ENCODE measurements at regions not wholly inside any gene's neighbourhood (a gene's known extent, or its start where the extent isn't known, plus 50 kb on each side); places are given as distances from the start of the nearest gene placed in this dataset.

DNA sequence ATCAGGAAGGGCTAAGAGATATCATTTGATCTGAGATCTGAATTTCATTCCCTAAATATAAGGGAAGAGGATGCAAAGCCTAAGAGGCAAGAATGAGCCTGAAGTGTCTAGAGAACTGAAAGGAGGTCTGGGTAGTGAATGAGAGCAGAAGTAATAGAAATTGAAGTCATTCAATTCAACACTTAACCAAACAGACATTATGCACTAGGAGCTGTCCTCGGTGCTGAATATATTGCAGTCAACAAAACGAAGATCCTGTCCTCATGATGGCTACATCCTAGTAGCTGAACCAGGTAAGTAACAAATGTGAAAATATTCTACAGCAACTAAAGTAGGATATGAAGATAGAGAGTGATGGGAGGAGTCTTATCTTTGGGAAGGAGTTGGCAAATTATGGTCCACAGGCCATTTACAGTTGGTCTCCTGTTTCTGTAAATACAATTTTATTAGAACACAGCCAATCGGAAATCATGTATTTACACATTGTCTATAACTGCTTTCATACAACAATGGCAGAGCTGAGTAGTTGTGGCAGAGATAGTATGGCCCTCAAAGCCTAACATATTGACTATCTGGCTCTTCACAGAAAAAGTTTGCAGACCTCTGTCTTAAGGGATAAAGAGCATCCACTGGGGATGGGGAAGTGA is 192.9 kb upstream of the CADPS start:
- no peak overlapping the region for H3K4me3 ChIP-seq
- H3K36me3 ChIP-seq, result no peaks in the 10 kb centered on the region
- H3K27me3 ChIP-seq, result no peaks in the 10 kb centered on the region
- no peak for TF ChIP-seq POLR2A (IDR thresholded peaks at IDR 0.05)
- TF ChIP-seq, protein P1, sequence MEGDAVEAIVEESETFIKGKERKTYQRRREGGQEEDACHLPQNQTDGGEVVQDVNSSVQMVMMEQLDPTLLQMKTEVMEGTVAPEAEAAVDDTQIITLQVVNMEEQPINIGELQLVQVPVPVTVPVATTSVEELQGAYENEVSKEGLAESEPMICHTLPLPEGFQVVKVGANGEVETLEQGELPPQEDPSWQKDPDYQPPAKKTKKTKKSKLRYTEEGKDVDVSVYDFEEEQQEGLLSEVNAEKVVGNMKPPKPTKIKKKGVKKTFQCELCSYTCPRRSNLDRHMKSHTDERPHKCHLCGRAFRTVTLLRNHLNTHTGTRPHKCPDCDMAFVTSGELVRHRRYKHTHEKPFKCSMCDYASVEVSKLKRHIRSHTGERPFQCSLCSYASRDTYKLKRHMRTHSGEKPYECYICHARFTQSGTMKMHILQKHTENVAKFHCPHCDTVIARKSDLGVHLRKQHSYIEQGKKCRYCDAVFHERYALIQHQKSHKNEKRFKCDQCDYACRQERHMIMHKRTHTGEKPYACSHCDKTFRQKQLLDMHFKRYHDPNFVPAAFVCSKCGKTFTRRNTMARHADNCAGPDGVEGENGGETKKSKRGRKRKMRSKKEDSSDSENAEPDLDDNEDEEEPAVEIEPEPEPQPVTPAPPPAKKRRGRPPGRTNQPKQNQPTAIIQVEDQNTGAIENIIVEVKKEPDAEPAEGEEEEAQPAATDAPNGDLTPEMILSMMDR (IDR thresholded peaks at IDR 0.05), result no peak
- DNase-seq (no peak), ATAC-seq (peak in 2 of 4 donors; percentile 34 to 38)
- H3K9me3 ChIP-seq, result no peaks in the 10 kb centered on the region
- intact Hi-C loops (cut with DNase I), result no loop called here
- H3K4me1 ChIP-seq, result no peaks in the 10 kb centered on the region
- WGBS (ENCODE audit: insufficient coverage, low coverage, low lambda C conversion rate, missing lambda C conversion rate), result 21% methylated on average over 3 of the region's 3 CpGs
- no peak overlapping the region for H3K27ac ChIP-seq

DNA sequence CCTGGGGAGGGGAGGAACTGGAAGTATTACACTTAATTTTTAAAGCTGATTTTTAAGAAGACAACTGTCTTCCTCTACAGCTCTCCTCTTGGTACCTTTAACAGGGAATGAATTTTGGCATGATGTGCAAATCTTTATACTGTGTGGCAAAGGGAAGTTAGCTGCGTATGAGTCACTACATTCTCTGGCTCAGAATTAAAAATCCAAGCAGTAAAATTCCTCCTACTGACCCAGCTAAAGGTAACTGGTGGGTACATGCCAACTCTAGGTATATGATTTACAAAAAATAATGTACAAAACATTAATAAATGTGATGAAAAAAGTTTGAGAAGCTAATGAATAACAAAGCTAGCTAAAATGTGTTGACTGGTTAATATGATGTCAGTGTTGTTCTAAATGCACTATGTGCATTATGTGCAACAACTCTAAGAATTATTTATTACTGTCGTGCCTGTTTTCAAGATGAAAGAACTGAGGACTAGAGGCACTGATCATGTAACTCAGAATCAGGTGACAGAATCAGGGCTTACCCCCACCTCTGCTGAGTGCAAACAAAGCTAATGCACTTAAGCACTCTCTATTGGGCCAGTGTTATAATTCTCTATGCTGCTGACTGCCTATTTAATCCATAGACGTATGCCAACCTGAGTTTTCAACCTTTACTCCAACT is 194.7 kb upstream of the CADPS start:
- TF ChIP-seq POLR2A (IDR thresholded peaks at IDR 0.05), result no peak
- TF ChIP-seq, protein P1 (IDR thresholded peaks at IDR 0.05), result no peak
- WGBS (ENCODE audit: insufficient coverage, low coverage, low lambda C conversion rate, missing lambda C conversion rate), result 36% methylated on average over 3 of the region's 3 CpGs
- Histone ChIP-seq H3K4me1 (no peaks in the 10 kb centered on the region), H3K9me3 (no peaks in the 10 kb centered on the region), H3K27me3 (no peaks in the 10 kb centered on the region), H3K27ac (no peak overlapping the region), H3K36me3 (no peaks in the 10 kb centered on the region), H3K4me3 (no peak overlapping the region)
- no peak for ATAC-seq
- intact Hi-C loops (cut with DNase I), result no loop called here
- no peak for DNase-seq

DNA sequence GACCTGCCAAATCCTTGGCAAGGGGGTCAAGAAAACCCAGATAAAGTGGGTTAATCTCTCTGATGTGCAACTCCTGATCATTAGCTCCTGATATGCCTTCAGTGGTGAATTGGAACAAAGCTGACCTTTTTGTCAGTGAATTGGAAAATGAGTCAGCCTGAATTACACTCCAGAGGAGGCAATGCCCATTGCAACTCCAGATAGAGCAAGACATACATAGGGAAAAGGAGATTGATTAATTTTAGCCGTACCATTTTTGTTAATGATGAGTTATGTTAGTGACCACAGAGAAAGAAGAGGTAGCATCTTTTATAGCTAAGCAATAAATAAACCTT is 195.2 kb upstream of the CADPS start:
- Histone ChIP-seq H3K4me3 (no peak overlapping the region), H3K4me1 (no peaks in the 10 kb centered on the region), H3K9me3 (no peaks in the 10 kb centered on the region), H3K27ac (no peak overlapping the region), H3K27me3 (no peaks in the 10 kb centered on the region), H3K36me3 (no peaks in the 10 kb centered on the region)
- intact Hi-C loops (cut with DNase I), result no loop called here
- WGBS (ENCODE audit: insufficient coverage, low coverage, low lambda C conversion rate, missing lambda C conversion rate), result 38% methylated on average over 1 of the region's 1 CpG
- TF ChIP-seq POLR2A (IDR thresholded peaks at IDR 0.05), result no peak
- TF ChIP-seq, protein P1 (IDR thresholded peaks at IDR 0.05), result no peak
- ATAC-seq (no peak), DNase-seq (no peak)

DNA sequence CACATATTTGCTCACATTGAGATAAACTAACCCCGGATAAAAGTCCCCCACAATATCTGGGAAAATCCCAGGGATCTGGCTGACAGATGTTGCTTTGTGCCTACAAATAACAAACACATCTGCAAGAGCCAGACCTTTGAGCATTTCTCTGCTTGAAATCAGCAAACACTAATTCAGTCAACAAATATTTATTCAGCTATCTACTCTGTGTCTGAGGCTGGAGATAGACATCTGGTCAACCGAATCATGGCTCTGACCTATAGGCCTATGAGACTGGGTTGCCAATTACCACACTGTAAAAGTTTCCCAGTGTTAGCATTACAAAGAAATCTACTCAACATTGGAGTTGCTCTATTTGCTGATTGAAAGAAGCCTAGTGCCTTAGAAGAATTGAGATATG is 201.1 kb upstream of the CADPS start:
- H3K4me3 ChIP-seq, result no peak overlapping the region
- DNase-seq, result no peak
- no peak overlapping the region for H3K27ac ChIP-seq
- no peaks in the 10 kb centered on the region for H3K27me3 ChIP-seq
- WGBS (ENCODE audit: insufficient coverage, low coverage, low lambda C conversion rate, missing lambda C conversion rate), result 31% methylated on average over 2 of the region's 2 CpGs
- no peaks in the 10 kb centered on the region for H3K4me1 ChIP-seq
- H3K36me3 ChIP-seq, result no peaks in the 10 kb centered on the region
- ATAC-seq, result no peak
- TF ChIP-seq POLR2A (IDR thresholded peaks at IDR 0.05), result no peak
- TF ChIP-seq, protein P1 (IDR thresholded peaks at IDR 0.05), result no peak
- no peaks in the 10 kb centered on the region for H3K9me3 ChIP-seq
- intact Hi-C loops (cut with DNase I), result no loop called here
